H9 (cell line): ENCODE measurements at regions not wholly inside any gene's neighbourhood (a gene's known extent, or its start where the extent isn't known, plus 50 kb on each side); places are given as distances from the start of the nearest gene placed in this dataset.

Experiments
- DNase-seq: peaks from one replicate; pipeline ENCODE4 v3.0.0-alpha.2; 2017
- H2AFZ ChIP-seq: one replicate; pipeline ENCODE4 v1.6.1; 2013; ENCODE audit warnings: mild to moderate bottlenecking, low read length, control low read depth, moderate library complexity
- H2AK5ac ChIP-seq: 2 replicates; pipeline ENCODE4 v1.6.1; 2013; ENCODE audit warnings: low read length, control low read depth, mixed read lengths; ENCODE audit not compliant: insufficient read length
- H2BK120ac ChIP-seq: one replicate; pipeline ENCODE4 v1.6.1; 2013; ENCODE audit warnings: low read depth, mild to moderate bottlenecking, low read length, control low read depth, inconsistent platforms; ENCODE audit not compliant: poor library complexity, severe bottlenecking
- H2BK12ac ChIP-seq: 2 replicates; pipeline ENCODE4 v1.6.1; 2013; ENCODE audit warnings: low read length, control low read depth, mixed read lengths, low read depth; ENCODE audit not compliant: insufficient read length
- H2BK15ac ChIP-seq: 2 replicates; pipeline ENCODE4 v1.6.1; 2013; ENCODE audit warnings: low read depth, low read length, control low read depth
- H2BK20ac ChIP-seq: one replicate; pipeline ENCODE4 v1.6.1; 2013; ENCODE audit warnings: low read depth, mild to moderate bottlenecking, low read length, control low read depth, inconsistent platforms; ENCODE audit not compliant: poor library complexity, severe bottlenecking
- H2BK5ac ChIP-seq: 2 replicates; pipeline ENCODE4 v1.6.1; 2013; ENCODE audit warnings: low read length, control low read depth, mixed read lengths; ENCODE audit not compliant: insufficient read length
- H3K14ac ChIP-seq: 2 replicates; pipeline ENCODE4 v1.6.1; 2013; ENCODE audit warnings: low read length, control low read depth; ENCODE audit not compliant: insufficient read depth
- H3K18ac ChIP-seq: 2 replicates; pipeline ENCODE4 v1.6.1; 2013; ENCODE audit warnings: low read depth, mild to moderate bottlenecking, mixed read lengths, low read length, control low read depth; ENCODE audit not compliant: insufficient read length
- H3K23ac ChIP-seq: 2 replicates; pipeline ENCODE4 v1.6.1; 2013; ENCODE audit warnings: low read length, control low read depth, mixed read lengths, low read depth; ENCODE audit not compliant: insufficient read length
- H3K23me2 ChIP-seq: 2 replicates; pipeline ENCODE4 v1.6.1; 2013; ENCODE audit warnings: low read depth, mild to moderate bottlenecking, mixed read lengths, low read length, control low read depth; ENCODE audit not compliant: insufficient read length, poor library complexity, severe bottlenecking
- H3K27ac ChIP-seq: 2 replicates; pipeline ENCODE4 v1.5.1; 2013; ENCODE audit warnings: low read length, control low read depth, mixed read lengths, low read depth; ENCODE audit not compliant: insufficient read length
- H3K27me3 ChIP-seq: 2 replicates; pipeline ENCODE4 v1.6.1; 2013; ENCODE audit warnings: low read length, control low read depth, inconsistent platforms; ENCODE audit not compliant: insufficient read depth
- H3K4ac ChIP-seq: 2 replicates; pipeline ENCODE4 v1.6.1; 2013; ENCODE audit warnings: low read depth, mild to moderate bottlenecking, control low read depth, inconsistent platforms, low read length, moderate library complexity
- H3K4me1 ChIP-seq: 2 replicates; pipeline ENCODE4 v1.6.1; 2013; ENCODE audit warnings: low read length, control low read depth, inconsistent platforms; ENCODE audit not compliant: insufficient read depth
- H3K4me2 ChIP-seq: 2 replicates; pipeline ENCODE4 v1.6.1; 2013; ENCODE audit warnings: low read length, control low read depth, mixed read lengths; ENCODE audit not compliant: insufficient read length, insufficient read depth
- H3K56ac ChIP-seq: 2 replicates; pipeline ENCODE4 v1.6.1; 2013; ENCODE audit warnings: low read depth, mild to moderate bottlenecking, mixed read lengths, low read length, control low read depth; ENCODE audit not compliant: insufficient read length
- H3K79me1 ChIP-seq: 2 replicates; pipeline ENCODE4 v1.6.1; 2013; ENCODE audit warnings: low read depth, mild to moderate bottlenecking, moderate library complexity, low read length, control low read depth, inconsistent platforms; ENCODE audit not compliant: insufficient read depth, poor library complexity, severe bottlenecking
- H3K79me2 ChIP-seq: 2 replicates; pipeline ENCODE4 v1.6.1; 2013; ENCODE audit warnings: low read length, control low read depth, inconsistent platforms; ENCODE audit not compliant: insufficient read depth
- H3K9ac ChIP-seq: 2 replicates; pipeline ENCODE4 v1.6.1; 2013; ENCODE audit warnings: low read length, control low read depth, mixed read lengths; ENCODE audit not compliant: insufficient read length; ENCODE audit errors: extremely low read depth
- H3K9me3 ChIP-seq: one replicate; pipeline ENCODE4 v1.6.1; 2013; ENCODE audit warnings: low read depth, low read length, inconsistent platforms; ENCODE audit not compliant: control insufficient read depth
- H3T11ph ChIP-seq: one replicate; pipeline ENCODE4 v1.6.1; 2013; ENCODE audit warnings: mild to moderate bottlenecking, low read length, control low read depth, inconsistent platforms
- H4K20me1 ChIP-seq: one replicate; pipeline ENCODE4 v1.6.1; 2013; ENCODE audit not compliant: control insufficient read depth, insufficient read length, insufficient read depth
- H4K5ac ChIP-seq: 2 replicates; pipeline ENCODE4 v1.6.1; 2013; ENCODE audit warnings: low read depth, mild to moderate bottlenecking, mixed read lengths, low read length, control low read depth; ENCODE audit not compliant: insufficient read length
- H4K8ac ChIP-seq: replicated peaks from 2 replicates; pipeline ENCODE4 v1.6.1; 2013; ENCODE audit warnings: low read length, control low read depth, mixed read lengths, low read depth; ENCODE audit not compliant: insufficient read length
- H4K91ac ChIP-seq: 2 replicates; pipeline ENCODE4 v1.6.1; 2013; ENCODE audit warnings: low read depth, mild to moderate bottlenecking, moderate library complexity, mixed read lengths, low read length, control low read depth; ENCODE audit not compliant: insufficient read length
- H3K27ac Mint-ChIP-seq, 3 experiments: 2 replicates in 2 of 3; 3 replicates in 1 of 3; pipeline ENCODE4 v1.8.0; 2020 to 2021; ENCODE audit warnings: mixed read lengths in 3 of 3, mild to moderate bottlenecking in 1 of 3, moderate library complexity in 1 of 3
- H3K27me3 Mint-ChIP-seq: 2 replicates; pipeline ENCODE4 v1.8.0; 2021; ENCODE audit warnings: low read depth, mild to moderate bottlenecking, moderate library complexity, mixed read lengths
- H3K36me3 Mint-ChIP-seq, 3 experiments: 2 replicates in 2 of 3; 3 replicates in 1 of 3; pipeline ENCODE4 v1.8.0; 2020 to 2021; ENCODE audit warnings: low read depth in 3 of 3, mixed read lengths in 3 of 3; ENCODE audit not compliant: insufficient read depth in 1 of 3
- H3K4me1 Mint-ChIP-seq, 2 experiments: 2 replicates each; pipeline ENCODE4 v1.8.0; 2020; ENCODE audit warnings: mixed read lengths in 2 of 2
- H3K4me3 Mint-ChIP-seq, 2 experiments: 2 replicates in 1 of 2; 3 replicates in 1 of 2; pipeline ENCODE4 v1.8.0; 2020 to 2021; ENCODE audit warnings: mild to moderate bottlenecking in 2 of 2, mixed read lengths in 2 of 2, moderate library complexity in 1 of 2
- H3K9me3 Mint-ChIP-seq, 2 experiments: 2 replicates in 1 of 2; 3 replicates in 1 of 2; pipeline ENCODE4 v1.8.0; 2020; ENCODE audit warnings: mild to moderate bottlenecking in 2 of 2, mixed read lengths in 2 of 2, moderate library complexity in 1 of 2
- WGBS: extraction: QIAGEN DNeasy Blood & Tissue Kit; methylation state at CpG from one replicate; pipeline ENCODE4 v1.1.7; 2013; ENCODE audit warnings: missing lambda C conversion rate, low lambda C conversion rate, mixed read lengths; ENCODE audit not compliant: insufficient read length; ENCODE audit errors: extremely low coverage; 5-methylcytosine and 5-hydroxymethylcytosine counted together
- TF ChIP-seq, protein P1 (sequence below): fragments of 200-600 bp; sonication (generic); conservative IDR thresholded peaks from 3 replicates; pipeline ENCODE4 v1.8.0; 2021; ENCODE audit warnings: antibody characterized with exemption, mild to moderate bottlenecking

DNA sequence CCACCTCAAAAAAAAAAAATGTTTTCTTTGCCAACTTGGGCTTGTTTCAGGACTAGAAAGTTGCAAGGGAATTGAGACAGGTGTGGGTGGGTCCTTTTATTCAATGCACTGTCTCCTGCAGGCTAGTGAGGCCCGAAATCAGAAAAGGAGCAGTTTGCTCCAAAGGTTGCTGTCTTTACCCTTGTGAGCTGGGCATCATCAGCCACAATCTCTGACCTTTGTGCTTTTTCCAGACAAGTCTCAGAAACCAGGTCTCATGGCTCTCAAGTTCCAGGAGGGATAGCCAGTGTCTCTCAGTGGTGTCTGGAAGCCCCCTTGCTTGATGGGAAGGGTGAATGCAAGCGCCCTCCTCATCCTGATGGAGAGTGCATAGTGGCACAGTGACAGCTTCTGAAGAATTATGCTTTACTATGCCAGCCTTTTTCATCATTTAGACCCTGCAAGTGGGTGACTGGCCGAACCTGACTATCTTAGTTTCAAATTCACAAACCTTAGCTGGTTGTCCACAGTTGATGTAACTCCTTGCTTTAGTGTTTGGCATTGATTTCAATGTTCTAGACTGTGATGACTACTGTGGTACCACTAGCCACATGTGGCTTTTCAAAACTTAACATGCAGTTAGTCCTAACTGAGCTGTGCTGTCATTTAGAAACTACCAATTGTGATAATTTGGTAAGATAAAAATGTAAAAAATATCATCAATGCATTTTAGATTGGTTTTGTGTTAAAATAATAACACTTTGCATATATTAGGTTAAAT lies 468.6 kb downstream of the GADD45G start:
- H3K4me1 Mint-ChIP-seq: no peaks in the 10 kb centered on the region
- H3K79me1 ChIP-seq: no peaks in the 10 kb centered on the region
- no peaks in the 10 kb centered on the region; the same call in 1 of the 2 replicates for H3K4me1 ChIP-seq
- no peaks in the 10 kb centered on the region for H3K23me2 ChIP-seq
- no peaks in the 10 kb centered on the region for H4K20me1 ChIP-seq
- H2BK12ac ChIP-seq: no peak overlapping the region
- no peaks in the 10 kb centered on the region for H3K79me2 ChIP-seq
- H3K36me3 Mint-ChIP-seq: no peaks in the 10 kb centered on the region
- no CpG with 5 or more reads among the region's 3 CpGs for WGBS
- no peaks in the 10 kb centered on the region for H3K27me3 ChIP-seq
- no peak overlapping the region for H3T11ph ChIP-seq
- no peak overlapping the region for H3K9ac ChIP-seq
- H4K8ac ChIP-seq: no peak overlapping the region
- H3K4me3 Mint-ChIP-seq: no peak overlapping the region
- no peak overlapping the region for H3K23ac ChIP-seq
- no peak overlapping the region for H3K4ac ChIP-seq
- H2BK15ac ChIP-seq: no peak overlapping the region
- H2BK120ac ChIP-seq: no peak overlapping the region
- H3K9me3 Mint-ChIP-seq: no peaks in the 10 kb centered on the region
- no peaks in the 10 kb centered on the region for H3K9me3 ChIP-seq
- no peak overlapping the region for H2AK5ac ChIP-seq
- H3K18ac ChIP-seq: no peak overlapping the region
- no peak overlapping the region for H2BK5ac ChIP-seq
- H2AFZ ChIP-seq: no peak overlapping the region
- H3K27me3 Mint-ChIP-seq: peaks cover 9% of the 10 kb centered on the region
- no peak overlapping the region for H3K27ac Mint-ChIP-seq
- no peak overlapping the region for H3K56ac ChIP-seq
- DNase-seq: no peak
- no peak overlapping the region for H2BK20ac ChIP-seq
- no peak overlapping the region for H3K4me2 ChIP-seq
- H3K27ac ChIP-seq: no peak overlapping the region
- no peak overlapping the region for H4K5ac ChIP-seq
- TF ChIP-seq, protein P1, sequence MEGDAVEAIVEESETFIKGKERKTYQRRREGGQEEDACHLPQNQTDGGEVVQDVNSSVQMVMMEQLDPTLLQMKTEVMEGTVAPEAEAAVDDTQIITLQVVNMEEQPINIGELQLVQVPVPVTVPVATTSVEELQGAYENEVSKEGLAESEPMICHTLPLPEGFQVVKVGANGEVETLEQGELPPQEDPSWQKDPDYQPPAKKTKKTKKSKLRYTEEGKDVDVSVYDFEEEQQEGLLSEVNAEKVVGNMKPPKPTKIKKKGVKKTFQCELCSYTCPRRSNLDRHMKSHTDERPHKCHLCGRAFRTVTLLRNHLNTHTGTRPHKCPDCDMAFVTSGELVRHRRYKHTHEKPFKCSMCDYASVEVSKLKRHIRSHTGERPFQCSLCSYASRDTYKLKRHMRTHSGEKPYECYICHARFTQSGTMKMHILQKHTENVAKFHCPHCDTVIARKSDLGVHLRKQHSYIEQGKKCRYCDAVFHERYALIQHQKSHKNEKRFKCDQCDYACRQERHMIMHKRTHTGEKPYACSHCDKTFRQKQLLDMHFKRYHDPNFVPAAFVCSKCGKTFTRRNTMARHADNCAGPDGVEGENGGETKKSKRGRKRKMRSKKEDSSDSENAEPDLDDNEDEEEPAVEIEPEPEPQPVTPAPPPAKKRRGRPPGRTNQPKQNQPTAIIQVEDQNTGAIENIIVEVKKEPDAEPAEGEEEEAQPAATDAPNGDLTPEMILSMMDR: no peak
- H3K14ac ChIP-seq: no peak overlapping the region
- no peak overlapping the region for H4K91ac ChIP-seq
